ENCODE measurements at regions not wholly inside any gene's neighbourhood (a gene's known extent, or its start where the extent isn't known, plus 50 kb on each side); places are given as distances from the start of the nearest gene placed in this dataset.

DNA sequence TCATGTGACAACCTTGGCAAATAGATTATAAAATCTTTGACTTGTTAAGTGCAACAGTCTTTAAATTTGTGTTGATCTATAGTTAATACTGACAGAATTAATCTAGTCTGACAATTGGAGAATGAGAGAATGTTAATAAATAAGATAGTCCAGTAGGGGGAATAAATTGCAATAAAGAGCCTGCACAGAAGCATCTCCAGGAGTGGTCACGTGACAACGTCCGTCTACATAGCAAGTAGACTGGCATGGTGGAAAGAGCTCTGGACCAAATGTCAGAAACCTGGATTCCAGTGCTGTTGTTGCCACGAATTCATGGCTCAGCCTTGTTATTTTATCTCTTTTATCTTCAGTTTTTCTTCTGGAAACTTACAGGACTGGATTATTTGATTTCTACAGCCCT is 436.5 kb downstream of the RAB28 start:
- Mint-ChIP-seq H3K27ac (no peak overlapping the region), H3K4me3 (no peak overlapping the region), H3K27me3 (ENCODE audit: low read depth) (no peaks in the 10 kb centered on the region), H3K4me1 (no peaks in the 10 kb centered on the region), H3K9me3 (peaks cover 15% of the 10 kb centered on the region; the same call in 1 of the 2 replicates), H3K36me3 (no peaks in the 10 kb centered on the region)
- DNase-seq (ENCODE audit: low spot score), result no peak
- POLR2A ChIA-PET, result no interaction called here
- ATAC-seq, result no peak
- CTCF ChIA-PET, result no interaction called here
- TF ChIP-seq CREM (CRISPR knock-in tag; IDR thresholded peaks at IDR 0.05) (no peak), TEAD4 (CRISPR knock-in tag; IDR thresholded peaks at IDR 0.05) (no peak), NR3C1 (CRISPR knock-in tag; conservative IDR thresholded peaks at IDR 0.05; ENCODE audit: low read depth) (no peak), HMGA2 (CRISPR knock-in tag; IDR thresholded peaks at IDR 0.05) (no peak)
- TF ChIP-seq, protein P1, sequence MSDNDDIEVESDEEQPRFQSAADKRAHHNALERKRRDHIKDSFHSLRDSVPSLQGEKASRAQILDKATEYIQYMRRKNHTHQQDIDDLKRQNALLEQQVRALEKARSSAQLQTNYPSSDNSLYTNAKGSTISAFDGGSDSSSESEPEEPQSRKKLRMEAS (CRISPR knock-in tag; IDR thresholded peaks at IDR 0.05), result no peak

DNA sequence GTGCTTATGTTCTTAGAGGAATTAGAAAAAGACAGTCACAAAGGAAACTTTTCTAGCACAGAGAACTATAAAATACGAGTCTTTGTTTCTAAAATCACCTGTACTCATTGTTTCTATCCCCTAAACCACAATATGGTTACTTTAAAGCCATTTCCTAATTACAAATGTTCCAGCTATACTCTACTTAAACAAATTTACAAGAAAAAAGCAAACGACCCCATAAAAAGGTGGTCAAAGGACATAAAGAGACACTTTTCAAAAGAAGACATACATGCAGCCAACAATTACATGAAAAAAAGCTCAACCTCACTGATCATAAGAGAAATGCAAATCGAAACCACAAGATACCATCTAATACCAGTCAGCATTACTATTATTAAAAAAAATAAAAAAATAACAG is 447.3 kb downstream of the RAB28 start:
- CTCF ChIA-PET, result no interaction called here
- peaks cover 3% of the 10 kb centered on the region for H3K4me1 Mint-ChIP-seq
- no peaks in the 10 kb centered on the region for H3K36me3 Mint-ChIP-seq
- H3K4me3 Mint-ChIP-seq, result no peak overlapping the region
- no peak for TF ChIP-seq IRF2 (CRISPR knock-in tag; IDR thresholded peaks at IDR 0.05; ENCODE audit: borderline replicate concordance, low read depth)
- TF ChIP-seq ZNF416 (CRISPR knock-in tag; IDR thresholded peaks at IDR 0.05), result no peak
- no peak for TF ChIP-seq TEAD4 (CRISPR knock-in tag; IDR thresholded peaks at IDR 0.05)
- TF ChIP-seq ATF6 (CRISPR knock-in tag; IDR thresholded peaks at IDR 0.05), result no peak
- TF ChIP-seq, protein P2, sequence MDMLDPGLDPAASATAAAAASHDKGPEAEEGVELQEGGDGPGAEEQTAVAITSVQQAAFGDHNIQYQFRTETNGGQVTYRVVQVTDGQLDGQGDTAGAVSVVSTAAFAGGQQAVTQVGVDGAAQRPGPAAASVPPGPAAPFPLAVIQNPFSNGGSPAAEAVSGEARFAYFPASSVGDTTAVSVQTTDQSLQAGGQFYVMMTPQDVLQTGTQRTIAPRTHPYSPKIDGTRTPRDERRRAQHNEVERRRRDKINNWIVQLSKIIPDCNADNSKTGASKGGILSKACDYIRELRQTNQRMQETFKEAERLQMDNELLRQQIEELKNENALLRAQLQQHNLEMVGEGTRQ (CRISPR knock-in tag; IDR thresholded peaks at IDR 0.05), result no peak
- no peaks in the 10 kb centered on the region for H3K27me3 Mint-ChIP-seq (ENCODE audit: low read depth)
- H3K9me3 Mint-ChIP-seq, result peaks cover 5% of the 10 kb centered on the region; the same call in 1 of the 2 replicates
- DNase-seq (ENCODE audit: low spot score) (no peak), ATAC-seq (no peak)
- POLR2A ChIA-PET, result no interaction called here
- H3K27ac Mint-ChIP-seq, result no peak overlapping the region

DNA sequence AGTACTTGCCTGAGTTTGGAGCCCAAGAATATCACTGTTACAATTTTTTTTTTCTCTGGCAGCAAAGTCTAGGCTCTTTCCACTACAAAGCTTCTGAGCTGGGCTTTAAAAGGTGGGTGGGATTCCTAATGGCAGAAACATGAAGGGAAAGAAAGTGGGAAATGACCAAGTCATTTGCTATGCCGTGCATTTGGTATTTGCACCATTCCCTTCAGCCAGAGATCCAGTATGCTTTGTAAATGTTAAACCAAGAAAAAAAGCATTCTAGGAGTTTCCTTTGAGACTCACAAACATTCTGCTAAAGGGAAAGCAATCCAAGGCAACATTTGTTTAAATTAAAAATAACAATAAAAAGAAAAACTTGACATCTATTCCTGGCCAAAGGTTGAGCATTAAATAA is 451.2 kb downstream of the RAB28 start:
- Mint-ChIP-seq H3K9me3 (peaks cover 5% of the 10 kb centered on the region; the same call in 1 of the 2 replicates), H3K27me3 (ENCODE audit: low read depth) (no peaks in the 10 kb centered on the region), H3K4me1 (no peaks in the 10 kb centered on the region; the same call in 1 of the 2 replicates), H3K4me3 (no peak overlapping the region), H3K36me3 (no peaks in the 10 kb centered on the region), H3K27ac (no peak overlapping the region)
- ChIA-PET CTCF (no interaction called here), POLR2A (no interaction called here)
- no peak for TF ChIP-seq ZNF263 (CRISPR knock-in tag; IDR thresholded peaks at IDR 0.05; ENCODE audit: low read depth)
- TF ChIP-seq, protein P3, sequence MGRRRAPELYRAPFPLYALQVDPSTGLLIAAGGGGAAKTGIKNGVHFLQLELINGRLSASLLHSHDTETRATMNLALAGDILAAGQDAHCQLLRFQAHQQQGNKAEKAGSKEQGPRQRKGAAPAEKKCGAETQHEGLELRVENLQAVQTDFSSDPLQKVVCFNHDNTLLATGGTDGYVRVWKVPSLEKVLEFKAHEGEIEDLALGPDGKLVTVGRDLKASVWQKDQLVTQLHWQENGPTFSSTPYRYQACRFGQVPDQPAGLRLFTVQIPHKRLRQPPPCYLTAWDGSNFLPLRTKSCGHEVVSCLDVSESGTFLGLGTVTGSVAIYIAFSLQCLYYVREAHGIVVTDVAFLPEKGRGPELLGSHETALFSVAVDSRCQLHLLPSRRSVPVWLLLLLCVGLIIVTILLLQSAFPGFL (CRISPR knock-in tag; IDR thresholded peaks at IDR 0.05; ENCODE audit: borderline replicate concordance), result no peak
- no peak for TF ChIP-seq CBFB (CRISPR knock-in tag; IDR thresholded peaks at IDR 0.05; ENCODE audit: low read depth)
- no peak for TF ChIP-seq EMX1 (CRISPR knock-in tag; IDR thresholded peaks at IDR 0.05)
- TF ChIP-seq GABPB1 (CRISPR knock-in tag; IDR thresholded peaks at IDR 0.05), result no peak
- TF ChIP-seq USF1 (CRISPR knock-in tag; IDR thresholded peaks at IDR 0.05), result no peak
- TF ChIP-seq PRRX2 (CRISPR knock-in tag; IDR thresholded peaks at IDR 0.05), result no peak
- ATAC-seq (no peak), DNase-seq (ENCODE audit: low spot score) (no peak)
